Activated CD8-positive, alpha-beta memory T cell treated with anti-CD3 and anti-CD28 coated beads, Interleukin-2, amount 10 ng/mL, durations not matched to agents 7 days and 5 days (primary cell): ENCODE measurements at regions not wholly inside any gene's neighbourhood (a gene's known extent, or its start where the extent isn't known, plus 50 kb on each side); places are given as distances from the start of the nearest gene placed in this dataset.

Source experiments
- ATAC-seq: fragments of 150-1000 bp; cut with Tn5 transposase; one replicate; pipeline ENCODE4 v1.10.0; 2021; ENCODE audit warnings: moderate library complexity
- CTCF ChIA-PET: fragments of 350-600 bp; sonication (Branson Sonifier 250); formaldehyde crosslinking; loops from one replicate; lab custom pipeline; 2021; ENCODE audit warnings: antibody characterized with exemption; lab: Charles Lee
- DNase-seq: peaks from one replicate; pipeline ENCODE4 v3.0.0-alpha.2; 2020
- H3K27ac Mint-ChIP-seq: one replicate; pipeline ENCODE4 v1.8.0; 2021; ENCODE audit warnings: mild to moderate bottlenecking, mixed read lengths
- H3K27me3 Mint-ChIP-seq: one replicate; pipeline ENCODE4 v1.8.0; 2021; ENCODE audit warnings: mixed read lengths
- H3K36me3 Mint-ChIP-seq: one replicate; pipeline ENCODE4 v1.8.0; 2021; ENCODE audit warnings: mild to moderate bottlenecking, mixed read lengths
- H3K4me1 Mint-ChIP-seq: one replicate; pipeline ENCODE4 v1.8.0; 2021; ENCODE audit warnings: mixed read lengths
- H3K4me3 Mint-ChIP-seq: one replicate; pipeline ENCODE4 v1.8.0; 2021; ENCODE audit warnings: mild to moderate bottlenecking, moderate library complexity, mixed read lengths
- H3K9me3 Mint-ChIP-seq: one replicate; pipeline ENCODE4 v1.8.0; 2022; ENCODE audit warnings: low read depth, mixed read lengths

GRCh38 chr1:58901008-58901407 lies 117.2 kb upstream of the JUN start:
- Mint-ChIP-seq H3K9me3 (no peaks in the 10 kb centered on the region), H3K27me3 (no peaks in the 10 kb centered on the region), H3K4me1 (peaks cover 21% of the 10 kb centered on the region), H3K4me3 (no peak overlapping the region), H3K36me3 (no peaks in the 10 kb centered on the region), H3K27ac (no peak overlapping the region)
- ATAC-seq (no peak), DNase-seq (no peak)
- CTCF ChIA-PET: interaction anchor here (1.0 to 1.5 kb wide), 2 partner anchors 21 to 49 kb away, joined by 3 read pairs; no protein-coding TSS in a partner anchor

GRCh38 chr1:58902830-58903513 lies 119.1 kb upstream of the JUN start:
- H3K4me3 Mint-ChIP-seq: peak overlapping the region; percentile 78
- CTCF ChIA-PET: interaction anchor here (0.8 to 1.4 kb wide), 5 partner anchors 17 to 118 kb away, joined by 3 to 9 read pairs (median 3); no protein-coding TSS in a partner anchor
- H3K4me1 Mint-ChIP-seq: peaks cover 17% of the 10 kb centered on the region
- no peaks in the 10 kb centered on the region for H3K27me3 Mint-ChIP-seq
- ATAC-seq (no peak), DNase-seq (no peak)
- H3K27ac Mint-ChIP-seq: peak overlapping the region; percentile 91
- H3K36me3 Mint-ChIP-seq: no peaks in the 10 kb centered on the region
- H3K9me3 Mint-ChIP-seq: no peaks in the 10 kb centered on the region

GRCh38 chr1:58903514-58904298 lies 119.9 kb upstream of the JUN start:
- Mint-ChIP-seq H3K27me3 (no peaks in the 10 kb centered on the region), H3K4me3 (peak overlapping the region; percentile 78)
- ATAC-seq: peak; percentile 95

GRCh38 chr1:58904299-58905125 lies 120.7 kb upstream of the JUN start:
- no peaks in the 10 kb centered on the region for H3K36me3 Mint-ChIP-seq
- H3K9me3 Mint-ChIP-seq: no peaks in the 10 kb centered on the region
- H3K4me3 Mint-ChIP-seq: peak overlapping the region; percentile 78
- peak overlapping the region; percentile 90 for H3K27ac Mint-ChIP-seq
- ATAC-seq (no peak), DNase-seq (no peak)
- H3K4me1 Mint-ChIP-seq: peaks cover 17% of the 10 kb centered on the region
- CTCF ChIA-PET: no interaction called here
- no peaks in the 10 kb centered on the region for H3K27me3 Mint-ChIP-seq

More at GRCh38 chr1:58903514-58904298, 119.9 kb upstream of the JUN start:
- DNase-seq: peak; percentile 89
- Mint-ChIP-seq H3K9me3 (no peaks in the 10 kb centered on the region), H3K36me3 (no peaks in the 10 kb centered on the region), H3K4me1 (peaks cover 17% of the 10 kb centered on the region), H3K27ac (peak overlapping the region; percentile 91)
- CTCF ChIA-PET: interaction anchor here (0.8 to 1.4 kb wide), 5 partner anchors 17 to 117 kb away, joined by 3 to 9 read pairs (median 3); no protein-coding TSS in a partner anchor

- peak overlapping the region; percentile 42 for H3K4me3 Mint-ChIP-seq
- H3K36me3 Mint-ChIP-seq: no peaks in the 10 kb centered on the region
- peak overlapping the region; percentile 48 for H3K27ac Mint-ChIP-seq
- CTCF ChIA-PET: interaction anchor here (1.6 to 1.9 kb wide), 2 partner anchors 9 to 794 kb away, joined by 4 read pairs; no protein-coding TSS in a partner anchor
- DNase-seq (no peak), ATAC-seq (no peak)
- no peaks in the 10 kb centered on the region for H3K27me3 Mint-ChIP-seq
- H3K4me1 Mint-ChIP-seq: peaks cover 17% of the 10 kb centered on the region
- H3K9me3 Mint-ChIP-seq: no peaks in the 10 kb centered on the region
These were observed 121.3 kb upstream of the JUN start for GRCh38 chr1:58905126-58905490.

GRCh38 chr1:58905628-58906221 lies 121.9 kb upstream of the JUN start:
- CTCF ChIA-PET: interaction anchor here (1.6 to 1.9 kb wide), 2 partner anchors 10 to 794 kb away, joined by 4 read pairs; no protein-coding TSS in a partner anchor
- H3K27me3 Mint-ChIP-seq: no peaks in the 10 kb centered on the region
- H3K4me3 Mint-ChIP-seq: no peak overlapping the region

GRCh38 chr1:58907398-58907797 lies 123.6 kb upstream of the JUN start:
- ATAC-seq (no peak), DNase-seq (no peak)
- H3K9me3 Mint-ChIP-seq: no peaks in the 10 kb centered on the region
- no peak overlapping the region for H3K4me3 Mint-ChIP-seq
- CTCF ChIA-PET: interaction anchor here (0.8 kb wide), 1 partner anchor 12 kb away, joined by 5 read pairs; no protein-coding TSS in a partner anchor
- no peaks in the 10 kb centered on the region for H3K27me3 Mint-ChIP-seq
- peaks cover 17% of the 10 kb centered on the region for H3K4me1 Mint-ChIP-seq
- no peak overlapping the region for H3K27ac Mint-ChIP-seq
- H3K36me3 Mint-ChIP-seq: no peaks in the 10 kb centered on the region

More at GRCh38 chr1:58905628-58906221, 121.9 kb upstream of the JUN start:
- H3K36me3 Mint-ChIP-seq: no peaks in the 10 kb centered on the region
- no peak overlapping the region for H3K27ac Mint-ChIP-seq
- peaks cover 17% of the 10 kb centered on the region for H3K4me1 Mint-ChIP-seq
- no peak for ATAC-seq
- no peaks in the 10 kb centered on the region for H3K9me3 Mint-ChIP-seq
- DNase-seq: no peak

- no peak overlapping the region for H3K27ac Mint-ChIP-seq
- peaks cover 4% of the 10 kb centered on the region for H3K9me3 Mint-ChIP-seq
- CTCF ChIA-PET: interaction anchor here (0.8 kb wide), 1 partner anchor 11 kb away, joined by 3 read pairs; no protein-coding TSS in a partner anchor
- no peak overlapping the region for H3K4me3 Mint-ChIP-seq
- DNase-seq: no peak
- peaks cover 10% of the 10 kb centered on the region for H3K4me1 Mint-ChIP-seq
- peaks cover 4% of the 10 kb centered on the region for H3K36me3 Mint-ChIP-seq
- H3K27me3 Mint-ChIP-seq: no peaks in the 10 kb centered on the region
- no peak for ATAC-seq
These were observed 125.0 kb upstream of the JUN start for GRCh38 chr1:58908561-58909560.

GRCh38 chr1:58909914-58910681 lies 126.3 kb upstream of the JUN start:
- H3K4me1 Mint-ChIP-seq: peaks cover under 1% of the 10 kb centered on the region
- peaks cover 11% of the 10 kb centered on the region for H3K36me3 Mint-ChIP-seq
- CTCF ChIA-PET: interaction anchor here (0.8 to 1.2 kb wide), 3 partner anchors 10 to 18 kb away, joined by 3 read pairs; no protein-coding TSS in a partner anchor
- no peaks in the 10 kb centered on the region for H3K27me3 Mint-ChIP-seq
- H3K27ac Mint-ChIP-seq: no peak overlapping the region
- no peak overlapping the region for H3K4me3 Mint-ChIP-seq
- peaks cover 11% of the 10 kb centered on the region for H3K9me3 Mint-ChIP-seq
- no peak for ATAC-seq
- DNase-seq: no peak

GRCh38 chr1:58911841-58912499 lies 128.1 kb upstream of the JUN start:
- ATAC-seq (no peak), DNase-seq (no peak)
- CTCF ChIA-PET: no interaction called here
- peaks cover 15% of the 10 kb centered on the region for H3K36me3 Mint-ChIP-seq
- peaks cover 3% of the 10 kb centered on the region for H3K27me3 Mint-ChIP-seq
- H3K27ac Mint-ChIP-seq: no peak overlapping the region
- no peak overlapping the region for H3K4me3 Mint-ChIP-seq
- peaks cover 11% of the 10 kb centered on the region for H3K9me3 Mint-ChIP-seq
- H3K4me1 Mint-ChIP-seq: no peaks in the 10 kb centered on the region

GRCh38 chr1:58914925-58915324 lies 131.1 kb upstream of the JUN start:
- DNase-seq (no peak), ATAC-seq (no peak)
- CTCF ChIA-PET: no interaction called here
- H3K27me3 Mint-ChIP-seq: peaks cover 5% of the 10 kb centered on the region
- no peaks in the 10 kb centered on the region for H3K4me1 Mint-ChIP-seq
- H3K4me3 Mint-ChIP-seq: no peak overlapping the region
- H3K36me3 Mint-ChIP-seq: peaks cover 15% of the 10 kb centered on the region
- H3K9me3 Mint-ChIP-seq: peaks cover 11% of the 10 kb centered on the region
- H3K27ac Mint-ChIP-seq: no peak overlapping the region
